ENCODE measurements at regions not wholly inside any gene's neighbourhood (a gene's known extent, or its start where the extent isn't known, plus 50 kb on each side); places are given as distances from the start of the nearest gene placed in this dataset.

DNA sequence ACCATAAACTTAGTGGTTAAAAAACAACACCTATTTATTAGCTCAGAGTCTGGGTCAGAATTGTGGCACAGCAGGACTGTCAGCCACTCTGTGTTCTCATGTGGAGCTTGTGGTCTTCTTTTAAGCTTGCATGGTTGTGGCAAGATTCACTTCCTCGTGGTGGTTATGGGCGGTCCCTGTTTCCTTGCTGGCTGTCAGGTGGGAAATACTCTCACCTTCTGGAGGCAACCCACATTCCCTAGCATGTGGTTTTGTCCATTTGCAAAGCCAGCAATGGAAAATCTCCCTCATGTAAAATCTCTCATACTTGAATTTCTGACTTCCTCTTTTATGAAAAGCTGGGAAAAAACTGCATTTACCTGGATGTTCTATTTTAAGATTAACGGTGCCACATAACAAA, 229.8 kb downstream of the ALX1 start:
- DNase-seq = no peak

DNA sequence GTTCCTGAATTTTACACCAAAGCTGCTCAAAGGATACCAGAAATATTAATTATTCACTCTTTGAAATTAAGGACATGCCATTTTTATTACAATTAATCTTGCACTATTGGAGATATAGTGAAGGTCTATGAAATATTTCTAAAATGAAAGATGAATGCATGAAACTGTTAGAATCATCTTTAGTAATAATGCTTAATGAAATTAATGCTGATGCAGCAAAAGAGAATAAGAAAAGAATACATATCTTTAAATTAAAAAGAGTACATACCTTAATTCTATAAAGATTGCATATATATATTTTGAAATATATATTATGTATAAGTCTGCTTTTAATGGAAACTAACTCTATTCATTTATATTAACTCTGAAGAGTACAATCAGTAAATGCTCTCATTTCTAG, 236.0 kb downstream of the ALX1 start:
- no peak for DNase-seq

DNA sequence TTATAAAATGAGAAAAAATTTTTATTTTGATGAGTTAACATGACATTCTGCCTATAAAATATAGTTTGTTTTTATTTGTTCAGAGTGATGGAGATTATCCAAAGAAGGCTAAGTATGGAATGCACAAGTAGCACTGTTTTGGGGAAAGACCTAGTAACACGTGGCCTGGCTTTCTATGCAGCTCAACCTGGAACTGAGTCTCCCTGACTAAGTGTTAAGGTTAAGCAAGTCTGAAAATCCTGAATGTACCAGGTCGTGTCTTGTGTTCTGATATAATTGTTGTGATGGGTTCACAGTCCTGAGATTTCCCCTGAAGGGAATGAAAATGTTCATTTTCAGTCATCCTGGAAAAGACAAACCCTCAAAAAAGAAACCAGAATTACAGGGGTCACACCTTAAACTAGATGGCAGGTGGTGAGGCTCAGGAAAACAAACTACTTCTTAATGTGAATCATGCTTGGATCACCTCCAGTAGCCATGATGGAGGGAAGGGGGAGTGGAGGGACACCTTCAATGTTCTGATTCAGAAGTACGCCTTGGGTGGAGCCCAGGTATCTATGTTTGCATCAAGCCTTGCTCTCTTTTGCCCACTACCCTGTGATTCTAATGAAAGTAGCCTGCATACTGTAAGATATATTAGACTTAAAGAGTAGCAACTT, 236.8 kb downstream of the ALX1 start:
- no peak for DNase-seq

DNA sequence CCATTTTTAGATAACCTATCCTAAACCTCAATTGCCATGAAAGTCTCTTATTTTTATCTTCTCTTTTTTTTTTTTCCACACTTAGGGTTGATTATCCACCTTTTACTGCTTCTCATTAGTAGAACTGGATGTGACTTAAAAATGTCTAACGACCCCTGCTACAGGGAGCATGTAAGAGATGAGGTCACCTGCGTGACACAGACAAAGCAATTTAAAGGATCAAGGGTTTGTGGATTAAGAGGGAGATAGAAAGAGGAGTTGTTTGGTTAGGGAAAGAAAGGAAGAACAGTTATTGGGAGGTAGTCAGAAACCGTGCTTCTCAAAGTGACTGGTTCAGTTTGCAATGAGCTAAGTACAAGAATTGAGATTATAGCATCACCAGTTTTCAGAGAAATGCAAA, 239.1 kb downstream of the ALX1 start:
- no peak for DNase-seq

DNA sequence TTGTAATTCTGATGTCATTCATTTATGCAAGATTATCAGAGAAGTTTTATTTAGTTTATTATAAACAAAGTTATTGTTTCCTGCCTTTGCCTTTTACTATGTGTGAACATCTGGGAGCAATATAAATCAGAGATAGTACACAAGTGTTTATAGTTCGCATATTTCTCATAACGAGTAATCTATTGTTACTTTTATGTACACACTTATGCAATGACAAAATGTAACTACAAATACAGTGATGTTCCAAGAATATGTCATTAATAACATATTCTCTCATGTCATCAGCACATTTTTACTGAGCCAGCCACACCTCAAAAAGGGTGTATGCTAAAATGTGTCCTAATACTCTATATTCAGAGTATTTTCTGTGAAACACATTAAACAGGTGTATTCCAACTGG, 243.2 kb downstream of the ALX1 start:
- DNase-seq = no peak

DNA sequence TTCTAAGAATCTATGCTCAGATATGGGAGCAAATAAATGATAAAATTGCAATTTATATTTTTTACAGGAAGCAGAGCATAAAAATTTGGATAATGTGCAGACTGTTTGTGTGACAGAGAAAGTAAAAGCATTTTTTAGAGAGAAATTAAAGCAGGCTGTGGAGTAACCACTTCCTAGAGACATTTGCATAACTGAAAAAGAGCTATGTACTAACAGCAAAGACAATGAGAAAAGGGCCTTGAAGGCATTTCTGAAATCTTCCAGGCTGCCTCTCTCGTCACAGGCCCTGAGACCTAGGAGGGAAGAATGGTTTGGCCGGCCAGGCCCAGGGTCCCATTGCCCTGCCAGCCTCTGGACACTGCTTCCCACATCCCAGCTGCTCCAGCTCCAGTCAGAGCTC, 247.2 kb downstream of the ALX1 start:
- DNase-seq = no peak

DNA sequence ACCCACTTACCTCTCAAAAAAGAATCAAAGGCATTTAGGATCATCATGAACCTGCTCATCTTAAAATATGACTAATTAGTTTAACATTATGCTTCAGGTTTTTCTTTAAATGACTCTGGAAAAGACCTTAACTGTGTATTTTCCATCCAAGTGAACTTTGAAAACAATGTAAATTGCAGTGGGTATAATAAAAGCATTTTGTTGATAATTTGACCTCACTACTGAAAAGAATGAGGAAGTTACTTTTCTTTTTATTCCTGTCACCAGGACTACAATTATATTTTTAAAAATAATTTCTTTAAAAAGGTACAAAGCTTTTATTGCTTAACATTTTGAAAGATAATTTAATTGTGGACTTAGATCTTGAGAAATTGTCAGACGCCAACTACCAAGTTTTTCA, 249.9 kb downstream of the ALX1 start:
- no peak for DNase-seq

DNA sequence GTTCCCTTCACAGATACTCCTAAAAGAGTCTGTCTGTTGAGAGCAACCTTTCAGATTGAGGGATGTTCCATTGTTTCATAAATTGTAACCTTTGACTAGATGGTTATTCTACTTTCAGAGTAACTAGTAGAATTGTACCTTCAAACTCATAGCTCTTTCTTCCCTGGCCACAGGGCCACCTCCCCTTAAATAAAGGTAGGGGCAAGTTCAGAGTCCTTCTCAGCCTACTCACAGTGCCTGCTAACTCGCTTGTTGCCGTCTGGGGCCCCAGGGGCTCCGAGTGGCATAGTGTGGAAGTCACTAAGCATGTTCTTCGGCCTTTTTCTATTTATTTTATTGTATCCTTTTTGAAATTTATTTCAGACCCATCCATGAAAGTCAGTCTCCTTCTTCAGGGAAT, 250.4 kb downstream of the ALX1 start:
- no peak for DNase-seq

DNA sequence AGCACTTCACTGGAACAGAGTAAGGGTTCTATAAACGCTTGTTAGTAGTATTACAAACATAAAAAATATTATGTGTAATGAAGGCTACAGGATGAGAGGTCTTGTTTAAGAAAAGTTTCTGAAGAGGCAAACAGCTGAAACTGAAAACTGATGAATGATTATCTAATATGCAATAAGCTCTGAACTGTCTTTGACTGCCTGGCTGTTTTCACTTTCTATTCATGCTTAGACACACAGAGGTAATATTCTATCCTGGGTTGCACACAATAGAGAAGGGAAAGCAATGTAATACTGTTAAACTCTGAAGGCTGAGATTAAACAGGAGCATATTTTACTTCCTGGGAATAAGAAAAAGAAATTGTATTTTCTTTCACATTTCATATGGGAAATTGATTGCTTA, 251.3 kb downstream of the ALX1 start:
- no peak for DNase-seq

DNA sequence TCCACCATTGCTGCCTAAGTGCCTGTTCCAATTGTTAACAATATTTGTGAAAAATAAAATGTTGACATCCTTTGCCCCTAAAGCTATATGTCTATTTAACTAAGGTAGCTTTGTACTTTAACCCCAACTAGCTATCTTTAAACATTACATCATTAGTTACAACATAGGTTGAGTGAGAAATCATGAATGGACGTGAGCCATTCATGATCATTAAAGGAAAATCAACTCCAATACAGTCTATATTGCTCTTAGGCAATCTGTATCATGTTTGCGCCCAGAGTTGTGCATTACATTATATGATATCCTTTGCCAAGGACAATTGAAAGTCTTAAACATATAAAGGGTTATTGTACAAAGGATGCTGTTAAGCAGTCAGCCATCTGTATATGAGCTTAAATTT, 269.6 kb downstream of the ALX1 start:
- no peak for DNase-seq

DNA sequence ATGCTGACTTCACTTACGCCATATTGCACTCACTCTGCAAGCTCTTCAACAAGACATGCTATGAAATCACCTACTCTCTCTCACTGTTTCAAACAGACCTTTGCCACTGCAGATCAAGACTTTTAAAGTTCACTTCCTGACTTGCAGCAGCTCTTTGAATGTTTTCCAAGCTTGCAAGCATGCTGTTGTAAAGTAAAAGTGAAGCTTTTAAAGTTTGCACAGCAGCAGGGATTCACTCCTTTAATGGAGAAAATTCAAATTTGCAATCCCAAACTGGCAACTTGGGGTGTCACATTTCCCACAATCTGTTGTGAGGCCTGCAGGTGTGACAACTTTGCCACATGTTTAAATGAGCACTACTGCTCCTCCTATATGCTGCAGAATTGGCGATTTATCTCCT, 270.9 kb downstream of the ALX1 start:
- no peak for DNase-seq

DNA sequence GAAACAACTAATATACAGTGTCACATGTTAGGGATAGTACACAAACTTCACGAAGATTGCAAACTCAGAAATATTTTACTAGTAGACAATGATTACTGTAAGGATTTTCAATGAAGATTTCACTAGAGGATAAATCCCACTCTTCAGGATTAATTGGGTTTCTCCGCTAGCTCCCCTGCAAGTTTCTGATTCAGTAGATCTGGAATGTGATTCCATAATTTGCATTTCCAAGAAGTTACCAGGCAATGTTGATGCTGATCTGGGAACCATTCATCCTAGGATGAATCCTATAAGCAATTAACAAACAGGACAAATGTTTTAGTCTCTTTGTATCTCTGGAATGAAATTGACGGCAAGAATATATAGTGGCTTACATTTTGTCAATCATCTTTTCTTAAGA, 272.4 kb downstream of the ALX1 start:
- no peak for DNase-seq

DNA sequence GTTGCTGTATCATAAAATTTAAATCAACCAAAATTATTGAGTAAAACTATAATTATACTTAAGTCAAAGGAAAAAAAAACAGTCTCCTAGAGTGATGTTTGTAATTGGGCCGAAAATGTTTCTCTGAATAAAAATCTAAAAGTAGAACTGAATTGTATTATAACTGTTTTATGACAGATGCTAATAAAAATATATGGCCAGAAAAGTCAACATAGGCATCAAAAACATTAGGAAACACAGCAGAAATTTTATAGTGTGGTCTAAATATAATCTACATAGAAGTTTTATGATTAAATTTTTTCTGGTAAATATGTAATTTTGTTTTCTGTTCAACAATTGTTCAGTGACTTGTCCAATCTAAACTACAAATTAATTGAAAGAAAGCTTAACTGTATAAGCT, 277.8 kb downstream of the ALX1 start:
- DNase-seq = no peak

DNA sequence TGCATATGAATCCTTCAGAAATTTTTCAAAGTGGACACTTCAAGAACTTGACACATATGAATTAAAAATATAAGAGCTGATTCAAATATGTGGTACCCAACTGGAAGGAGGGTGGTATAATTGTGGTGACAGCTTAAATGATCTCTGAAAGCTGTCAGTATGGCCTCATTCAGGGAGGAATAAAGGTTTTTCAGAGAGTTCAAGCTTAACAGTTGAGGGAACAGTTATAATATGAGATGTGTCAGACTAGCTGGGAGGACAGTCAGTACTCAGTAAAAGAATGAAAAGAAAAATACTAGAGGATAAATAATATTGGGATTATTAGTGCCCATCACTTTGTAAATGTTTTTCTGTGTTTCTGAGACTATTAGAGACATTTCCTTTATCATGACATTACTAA, 277.5 kb downstream of the RASSF9 start:
- DNase-seq = no peak

DNA sequence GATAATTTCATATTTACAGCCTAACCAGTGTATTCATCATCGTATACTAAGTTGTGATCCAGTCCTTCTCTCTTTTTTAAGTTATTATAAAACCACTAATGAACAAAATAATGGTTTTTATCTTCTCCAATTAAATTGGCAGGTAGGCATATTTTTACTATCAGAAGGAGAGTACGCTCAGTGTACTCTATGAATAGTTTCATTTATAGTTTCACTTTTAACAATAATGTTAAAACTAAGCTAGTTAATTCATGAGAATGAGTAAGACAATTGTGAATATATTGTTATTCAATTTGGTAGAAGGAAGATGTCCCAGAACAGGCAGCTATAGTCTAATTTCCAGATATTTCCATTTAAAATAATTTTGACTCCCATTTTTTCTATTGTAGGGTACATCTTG, 277.1 kb downstream of the RASSF9 start:
- DNase-seq = no peak

DNA sequence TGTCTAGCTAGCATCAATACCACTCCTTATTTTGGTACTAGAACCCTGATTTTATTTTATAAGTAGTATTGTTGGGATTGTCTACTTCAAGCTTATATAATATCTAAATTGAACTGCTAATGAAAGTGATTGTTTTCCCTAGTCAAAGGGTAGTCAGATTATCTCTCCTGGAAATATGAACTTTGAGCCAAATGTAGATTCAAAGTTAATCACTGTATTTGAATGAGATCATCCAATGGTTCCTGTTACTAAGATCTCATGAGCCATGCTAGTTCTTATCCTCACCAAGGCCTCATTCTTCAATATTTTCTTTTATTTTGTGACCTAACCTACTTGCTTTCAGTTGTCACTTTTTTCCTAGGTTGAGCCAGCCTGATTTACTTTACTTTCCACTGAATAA, 276.7 kb downstream of the RASSF9 start:
- DNase-seq = no peak

DNA sequence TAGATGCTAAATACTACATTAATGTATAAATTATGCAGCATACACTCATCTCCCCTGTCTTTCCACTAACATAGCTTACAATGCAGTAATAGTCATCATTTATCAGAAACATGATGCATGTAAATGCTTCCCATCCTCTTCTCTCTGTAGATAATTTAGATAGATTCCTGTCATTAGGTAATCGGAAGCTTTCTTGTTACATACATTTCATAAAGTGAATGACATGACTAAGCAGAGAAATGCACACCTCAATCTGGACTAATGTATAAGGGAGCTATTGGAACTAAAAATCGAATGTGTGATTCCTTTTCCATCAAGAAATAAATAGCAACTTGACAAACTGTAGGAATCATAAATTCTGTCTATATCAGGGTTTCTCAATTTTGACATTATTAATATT, 273.4 kb downstream of the RASSF9 start:
- DNase-seq = no peak

DNA sequence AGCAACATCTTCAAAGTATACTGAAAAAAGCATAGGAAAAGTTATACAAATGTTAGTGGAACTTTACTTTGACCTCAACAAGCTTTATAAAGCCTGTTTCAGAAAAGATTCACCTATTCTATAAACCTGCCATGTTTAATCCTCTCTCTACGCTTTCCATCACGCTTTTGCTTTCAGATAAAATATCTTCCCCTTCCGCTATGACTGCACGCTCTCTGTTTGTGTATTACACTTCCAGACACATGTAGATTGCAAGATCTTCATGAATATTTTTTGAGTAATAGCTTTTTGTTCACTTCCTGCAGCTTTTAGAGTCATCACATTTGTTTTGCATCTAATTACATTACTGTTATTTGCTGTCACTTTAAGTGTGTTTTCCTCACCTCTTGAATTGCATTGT, 271.4 kb downstream of the RASSF9 start:
- DNase-seq = no peak

DNA sequence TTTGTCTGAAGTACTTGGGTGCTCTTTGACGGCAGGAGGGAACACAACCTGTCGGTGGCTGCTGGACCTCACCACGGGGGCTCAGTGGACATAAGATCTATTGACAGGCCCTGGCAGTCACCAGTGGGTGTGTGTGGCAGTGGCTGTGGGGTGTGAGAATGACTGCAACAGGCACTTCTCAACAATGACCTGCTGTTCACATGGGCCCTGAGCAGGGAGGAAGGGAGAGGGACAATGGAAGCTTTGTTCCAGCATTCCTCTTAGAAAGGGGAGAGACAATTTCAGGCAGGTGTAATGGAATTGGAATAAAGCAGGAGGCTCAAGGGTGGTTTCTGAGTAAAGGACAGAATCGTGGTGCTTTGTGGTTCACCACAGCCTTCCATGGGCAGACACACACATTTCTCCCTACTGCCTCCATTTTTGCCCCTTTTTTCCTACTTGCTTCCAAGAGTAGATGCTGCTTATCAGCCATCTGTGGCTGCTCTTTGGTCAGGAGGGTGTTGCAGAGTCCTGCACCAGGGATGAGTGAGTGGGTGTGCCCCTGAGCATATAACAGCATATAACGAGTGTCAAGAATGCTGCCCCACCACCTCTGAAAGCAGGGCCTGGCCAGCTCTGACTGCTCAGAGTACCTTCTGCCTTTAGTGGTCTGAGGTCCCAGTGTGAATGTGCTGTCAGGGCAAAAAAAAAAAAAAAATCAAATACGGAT, 267.7 kb downstream of the RASSF9 start:
- no peak for DNase-seq

DNA sequence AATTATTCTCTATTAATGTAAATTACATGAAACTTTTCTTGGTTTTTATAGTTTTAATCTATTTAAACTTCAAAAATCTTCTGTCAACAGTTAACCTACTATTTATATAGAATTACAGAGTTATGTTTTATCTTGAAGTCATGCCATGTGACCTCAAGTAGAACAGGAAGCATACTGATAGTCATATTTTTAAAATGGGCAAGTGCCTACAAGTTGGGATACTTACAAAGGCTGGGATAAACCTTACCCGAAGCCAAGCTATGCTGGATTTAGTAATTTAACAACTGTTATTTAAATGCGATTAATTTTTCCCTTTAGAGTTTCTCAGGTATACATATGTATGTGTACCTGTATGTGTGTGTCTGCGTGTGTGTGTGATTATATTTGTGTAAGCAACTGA, 266.9 kb downstream of the RASSF9 start:
- no peak for DNase-seq

DNA sequence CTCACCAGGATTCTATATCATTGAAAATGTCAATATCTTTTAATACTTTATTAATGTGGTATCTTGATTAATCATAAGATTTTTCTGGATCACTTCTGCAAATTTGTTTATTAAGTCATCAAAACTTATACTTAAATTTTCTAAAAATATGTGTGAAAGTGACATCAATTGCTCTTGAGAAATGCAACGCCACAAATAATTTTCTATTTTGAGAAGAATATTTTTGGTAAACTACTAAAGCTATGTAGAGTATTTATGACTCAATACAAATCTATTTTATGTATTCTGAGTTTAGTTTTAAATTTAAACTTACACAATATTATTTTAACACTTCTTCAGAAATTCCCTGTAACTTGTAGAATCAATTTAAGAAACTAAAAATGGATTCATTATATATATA, 263.3 kb downstream of the RASSF9 start:
- DNase-seq = no peak

DNA sequence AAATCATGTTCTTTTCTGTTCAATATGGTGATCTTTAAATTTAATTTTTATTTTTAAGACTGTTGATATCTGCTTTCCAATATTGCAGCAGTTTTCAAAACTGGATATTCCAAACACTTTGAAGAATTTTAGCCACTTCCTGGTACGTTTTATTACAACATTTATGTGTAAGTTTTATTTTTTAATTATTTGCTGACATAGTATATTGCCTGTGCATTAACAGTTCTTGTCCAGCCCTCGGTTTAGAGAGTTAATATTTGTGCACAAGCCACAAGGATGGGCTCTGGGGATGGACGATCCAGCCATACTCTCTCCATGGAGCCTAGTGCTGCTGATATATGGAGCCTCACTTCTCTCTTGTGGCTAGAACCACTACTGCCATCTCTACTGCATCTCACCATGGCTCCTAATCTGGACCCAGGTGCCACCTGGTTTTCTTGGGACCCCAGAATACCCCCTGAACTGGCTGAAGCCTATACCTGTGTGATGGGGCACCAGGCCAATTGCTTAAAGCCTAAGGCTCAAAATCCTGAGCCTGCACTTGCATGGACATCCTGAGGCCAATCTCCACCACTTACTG, 262.5 kb downstream of the RASSF9 start:
- no peak for DNase-seq

DNA sequence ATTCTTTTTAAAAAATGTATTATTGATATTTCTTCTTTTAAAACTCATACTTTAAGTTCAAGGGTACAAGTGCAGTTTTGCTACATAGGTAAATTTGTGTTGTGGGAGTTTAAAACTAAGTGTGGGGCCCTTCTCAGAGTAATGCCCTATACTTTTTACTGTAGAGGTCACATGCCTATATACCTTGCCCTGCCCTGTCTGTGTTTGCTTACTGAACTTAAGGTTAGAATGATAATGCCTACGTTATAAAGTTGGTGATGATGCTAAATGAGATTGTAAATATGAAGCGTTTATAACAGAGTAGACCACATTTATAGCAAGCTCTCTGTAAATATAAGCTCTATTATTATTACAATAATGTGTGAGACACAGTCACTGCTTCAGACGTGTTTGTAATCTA, 261.9 kb downstream of the RASSF9 start:
- DNase-seq = no peak

Measured in CD4-positive, alpha-beta T cell treated with Interleukin-1 beta for 1 hour (primary cell).